KMS-11 (cell line): ENCODE measurements at regions not wholly inside any gene's neighbourhood (a gene's known extent, or its start where the extent isn't known, plus 50 kb on each side); places are given as distances from the start of the nearest gene placed in this dataset.

Source experiments
- H2AFZ ChIP-seq: fragments of 200-600 bp; sonication (generic); 2 replicates; pipeline ENCODE4 v1.6.1; 2016; ENCODE audit warnings: antibody characterized with exemption, mixed run types, low read depth
- H3K27ac ChIP-seq: fragments of 200-600 bp; sonication (generic); 2 replicates; pipeline ENCODE4 v1.6.1; 2016; ENCODE audit warnings: mild to moderate bottlenecking, mixed run types
- H3K27me3 ChIP-seq: fragments of 200-600 bp; sonication (generic); 2 replicates; pipeline ENCODE4 v1.6.1; 2017; ENCODE audit warnings: mild to moderate bottlenecking, low read depth, mixed run types, moderate library complexity; ENCODE audit not compliant: insufficient read depth
- H3K36me3 ChIP-seq: fragments of 200-600 bp; sonication (generic); 2 replicates; pipeline ENCODE4 v1.6.1; 2017; ENCODE audit warnings: mild to moderate bottlenecking, mixed run types; ENCODE audit not compliant: insufficient read depth
- H3K4me1 ChIP-seq: fragments of 200-600 bp; sonication (generic); 2 replicates; pipeline ENCODE4 v1.6.1; 2016; ENCODE audit warnings: mild to moderate bottlenecking, low read depth, mixed run types; ENCODE audit not compliant: poor library complexity, severe bottlenecking
- H3K4me2 ChIP-seq: fragments of 200-600 bp; sonication (generic); 2 replicates; pipeline ENCODE4 v1.7.0; 2016; ENCODE audit warnings: mild to moderate bottlenecking, mixed run types
- H3K4me3 ChIP-seq: fragments of 200-600 bp; sonication (generic); IDR thresholded peaks from 2 replicates; pipeline ENCODE4 v1.6.1; 2017; ENCODE audit warnings: low read depth, low read length, mixed read lengths; ENCODE audit not compliant: insufficient read depth
- H3K79me2 ChIP-seq: fragments of 200-600 bp; sonication (generic); 2 replicates; pipeline ENCODE4 v1.6.1; 2016; ENCODE audit warnings: low read depth, mixed run types; ENCODE audit not compliant: insufficient read depth
- H3K9ac ChIP-seq: fragments of 200-600 bp; sonication (generic); 2 replicates; pipeline ENCODE4 v1.6.1; 2016; ENCODE audit warnings: mild to moderate bottlenecking, mixed run types
- H4K20me1 ChIP-seq: fragments of 200-600 bp; sonication (generic); 2 replicates; pipeline ENCODE4 v1.6.1; 2016; ENCODE audit warnings: mild to moderate bottlenecking, mixed run types; ENCODE audit not compliant: insufficient read depth
- TF ChIP-seq, protein P1 (sequence below): fragments of 200-600 bp; sonication (generic); conservative IDR thresholded peaks from 2 replicates; pipeline ENCODE4 v1.6.1; 2017; ENCODE audit warnings: low read depth, mild to moderate bottlenecking, antibody characterized with exemption, low read length, moderate library complexity, mixed read lengths

DNA sequence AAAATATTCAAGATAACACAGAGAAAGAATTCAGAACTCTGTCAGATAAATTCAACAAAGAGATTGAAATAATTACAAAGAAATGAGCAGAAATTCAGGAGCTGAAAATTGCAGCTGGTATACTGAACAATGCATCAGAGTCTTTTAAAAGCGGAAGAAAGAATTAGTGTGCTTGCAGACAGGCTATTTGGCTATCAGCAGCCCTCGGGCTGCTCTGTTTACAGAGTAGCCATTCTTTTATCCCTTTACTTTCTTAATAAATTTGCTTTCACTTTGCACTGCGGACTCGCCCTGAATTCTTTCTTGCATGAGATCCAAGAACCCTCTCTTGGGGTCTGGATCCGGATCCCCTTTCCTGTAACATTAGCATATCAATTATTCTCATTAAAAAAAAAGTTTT, 1040.0 kb downstream of the SORCS3 start:
- TF ChIP-seq, protein P1, sequence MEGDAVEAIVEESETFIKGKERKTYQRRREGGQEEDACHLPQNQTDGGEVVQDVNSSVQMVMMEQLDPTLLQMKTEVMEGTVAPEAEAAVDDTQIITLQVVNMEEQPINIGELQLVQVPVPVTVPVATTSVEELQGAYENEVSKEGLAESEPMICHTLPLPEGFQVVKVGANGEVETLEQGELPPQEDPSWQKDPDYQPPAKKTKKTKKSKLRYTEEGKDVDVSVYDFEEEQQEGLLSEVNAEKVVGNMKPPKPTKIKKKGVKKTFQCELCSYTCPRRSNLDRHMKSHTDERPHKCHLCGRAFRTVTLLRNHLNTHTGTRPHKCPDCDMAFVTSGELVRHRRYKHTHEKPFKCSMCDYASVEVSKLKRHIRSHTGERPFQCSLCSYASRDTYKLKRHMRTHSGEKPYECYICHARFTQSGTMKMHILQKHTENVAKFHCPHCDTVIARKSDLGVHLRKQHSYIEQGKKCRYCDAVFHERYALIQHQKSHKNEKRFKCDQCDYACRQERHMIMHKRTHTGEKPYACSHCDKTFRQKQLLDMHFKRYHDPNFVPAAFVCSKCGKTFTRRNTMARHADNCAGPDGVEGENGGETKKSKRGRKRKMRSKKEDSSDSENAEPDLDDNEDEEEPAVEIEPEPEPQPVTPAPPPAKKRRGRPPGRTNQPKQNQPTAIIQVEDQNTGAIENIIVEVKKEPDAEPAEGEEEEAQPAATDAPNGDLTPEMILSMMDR = no peak
- H4K20me1 ChIP-seq = no peaks in the 10 kb centered on the region
- no peaks in the 10 kb centered on the region for H3K79me2 ChIP-seq
- no peak overlapping the region for H3K9ac ChIP-seq
- no peaks in the 10 kb centered on the region for H3K36me3 ChIP-seq
- no peak overlapping the region for H3K4me3 ChIP-seq
- H2AFZ ChIP-seq = no peak overlapping the region
- no peak overlapping the region for H3K27ac ChIP-seq
- no peaks in the 10 kb centered on the region for H3K4me1 ChIP-seq
- no peak overlapping the region for H3K4me2 ChIP-seq
- no peaks in the 10 kb centered on the region for H3K27me3 ChIP-seq

DNA sequence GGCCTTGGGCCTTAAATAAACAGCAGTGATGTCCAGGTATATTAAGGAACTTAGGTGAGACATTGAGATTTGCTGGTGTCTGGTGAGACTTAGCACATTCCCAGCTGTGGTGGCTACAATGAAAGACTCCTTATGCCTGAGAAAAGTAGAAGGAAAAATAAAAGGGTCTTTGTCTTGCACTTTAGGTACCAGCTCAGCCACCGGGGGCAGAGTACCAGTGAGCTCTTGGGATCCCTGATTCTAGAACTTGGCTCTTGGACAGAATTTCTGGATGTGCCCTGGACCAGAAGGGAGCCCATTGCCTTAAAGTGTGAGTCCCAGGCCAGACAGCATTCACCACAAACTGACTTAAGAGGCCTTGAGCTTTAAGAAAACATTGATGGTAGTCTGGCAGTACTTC, 1038.7 kb downstream of the SORCS3 start:
- H3K9ac ChIP-seq = no peak overlapping the region
- no peaks in the 10 kb centered on the region for H3K79me2 ChIP-seq
- H3K36me3 ChIP-seq = no peaks in the 10 kb centered on the region
- H3K4me2 ChIP-seq = no peak overlapping the region
- TF ChIP-seq, protein P1 = no peak
- no peak overlapping the region for H3K27ac ChIP-seq
- no peaks in the 10 kb centered on the region for H4K20me1 ChIP-seq
- H3K4me1 ChIP-seq = no peaks in the 10 kb centered on the region
- H2AFZ ChIP-seq = no peak overlapping the region
- no peaks in the 10 kb centered on the region for H3K27me3 ChIP-seq
- no peak overlapping the region for H3K4me3 ChIP-seq

DNA sequence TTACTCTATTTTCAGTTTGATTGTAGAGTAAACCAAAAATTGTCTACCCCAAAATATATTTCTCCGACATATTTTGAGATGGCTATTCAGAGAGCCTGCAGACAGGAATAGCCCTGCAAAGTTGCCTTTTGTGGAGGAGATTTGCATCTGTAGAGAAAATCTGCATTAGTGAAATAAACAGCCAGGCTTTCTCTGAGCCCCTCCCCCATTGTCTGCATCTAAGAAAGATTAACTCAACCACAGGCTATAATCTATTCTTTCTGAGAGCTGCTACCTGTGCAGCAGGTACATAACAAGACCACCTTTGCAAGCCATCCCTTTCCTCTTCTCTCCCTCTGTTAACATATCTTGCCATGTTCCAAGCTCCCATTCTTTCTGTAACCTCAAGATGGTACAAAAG, 1034.2 kb downstream of the SORCS3 start:
- H3K79me2 ChIP-seq = no peaks in the 10 kb centered on the region
- no peaks in the 10 kb centered on the region for H3K27me3 ChIP-seq
- H2AFZ ChIP-seq = no peak overlapping the region
- H3K27ac ChIP-seq = no peak overlapping the region
- H3K4me3 ChIP-seq = no peak overlapping the region
- H3K4me1 ChIP-seq = no peaks in the 10 kb centered on the region
- no peaks in the 10 kb centered on the region for H3K36me3 ChIP-seq
- H4K20me1 ChIP-seq = no peaks in the 10 kb centered on the region
- no peak overlapping the region for H3K4me2 ChIP-seq
- TF ChIP-seq, protein P1 = no peak
- no peak overlapping the region for H3K9ac ChIP-seq

DNA sequence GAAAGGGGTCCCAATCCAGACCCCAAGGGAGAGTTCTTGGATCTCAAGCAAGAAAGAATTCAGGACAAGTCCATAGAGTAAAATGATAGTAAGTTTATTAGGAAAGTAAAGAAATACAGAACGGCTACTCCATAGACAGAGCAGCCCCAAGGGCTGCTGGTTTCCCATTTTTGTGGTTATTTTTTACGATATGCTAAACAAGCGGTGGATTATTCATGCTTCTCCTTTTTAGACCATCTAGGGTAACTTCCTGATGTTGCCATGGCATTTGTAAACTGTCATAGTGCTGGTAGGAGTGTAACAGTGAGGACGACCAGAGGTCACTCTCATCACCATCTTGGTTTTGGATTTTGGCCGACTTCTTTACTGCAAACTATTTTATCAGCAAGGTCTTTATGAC, 1033.4 kb downstream of the SORCS3 start:
- no peaks in the 10 kb centered on the region for H3K36me3 ChIP-seq
- H4K20me1 ChIP-seq = no peaks in the 10 kb centered on the region
- H3K4me2 ChIP-seq = no peak overlapping the region
- H3K27me3 ChIP-seq = no peaks in the 10 kb centered on the region
- TF ChIP-seq, protein P1 = no peak
- H2AFZ ChIP-seq = no peak overlapping the region
- H3K4me3 ChIP-seq = no peak overlapping the region
- H3K4me1 ChIP-seq = no peaks in the 10 kb centered on the region
- H3K9ac ChIP-seq = no peak overlapping the region
- H3K27ac ChIP-seq = no peak overlapping the region
- H3K79me2 ChIP-seq = no peaks in the 10 kb centered on the region

DNA sequence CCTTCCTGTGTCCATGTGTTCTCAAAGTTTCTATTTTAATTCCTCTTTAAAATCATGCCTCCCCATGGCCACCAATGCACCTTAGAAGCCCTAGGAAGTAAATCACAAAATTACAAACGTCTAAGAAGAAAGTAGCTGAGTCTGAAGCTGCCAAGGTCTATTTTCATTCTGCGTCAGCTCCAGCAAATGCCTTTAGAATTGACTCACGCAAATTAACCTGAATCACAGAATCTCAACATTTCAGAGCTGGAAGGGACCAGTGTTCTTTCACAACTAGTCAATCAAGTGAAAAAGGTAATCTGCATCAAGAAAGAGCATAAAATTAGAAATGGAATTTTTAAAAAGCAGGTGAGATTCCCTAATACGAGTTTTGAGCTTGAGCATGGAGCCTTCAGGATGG, 1017.6 kb downstream of the SORCS3 start:
- H3K27ac ChIP-seq = no peak overlapping the region
- no peaks in the 10 kb centered on the region for H3K4me1 ChIP-seq
- H3K4me3 ChIP-seq = no peak overlapping the region
- no peaks in the 10 kb centered on the region for H3K27me3 ChIP-seq
- TF ChIP-seq, protein P1 = no peak
- no peaks in the 10 kb centered on the region for H3K36me3 ChIP-seq
- H3K79me2 ChIP-seq = no peaks in the 10 kb centered on the region
- no peaks in the 10 kb centered on the region for H4K20me1 ChIP-seq
- no peak overlapping the region for H3K4me2 ChIP-seq
- no peak overlapping the region for H2AFZ ChIP-seq
- no peak overlapping the region for H3K9ac ChIP-seq
